ENCODE measurements at regions not wholly inside any gene's neighbourhood (a gene's known extent, or its start where the extent isn't known, plus 50 kb on each side); places are given as distances from the start of the nearest gene placed in this dataset.

- DNase-seq: no peak
Measured at GRCh38 chr5:157925786-157926671, 67.1 kb upstream of the CLINT1 start.

DNA sequence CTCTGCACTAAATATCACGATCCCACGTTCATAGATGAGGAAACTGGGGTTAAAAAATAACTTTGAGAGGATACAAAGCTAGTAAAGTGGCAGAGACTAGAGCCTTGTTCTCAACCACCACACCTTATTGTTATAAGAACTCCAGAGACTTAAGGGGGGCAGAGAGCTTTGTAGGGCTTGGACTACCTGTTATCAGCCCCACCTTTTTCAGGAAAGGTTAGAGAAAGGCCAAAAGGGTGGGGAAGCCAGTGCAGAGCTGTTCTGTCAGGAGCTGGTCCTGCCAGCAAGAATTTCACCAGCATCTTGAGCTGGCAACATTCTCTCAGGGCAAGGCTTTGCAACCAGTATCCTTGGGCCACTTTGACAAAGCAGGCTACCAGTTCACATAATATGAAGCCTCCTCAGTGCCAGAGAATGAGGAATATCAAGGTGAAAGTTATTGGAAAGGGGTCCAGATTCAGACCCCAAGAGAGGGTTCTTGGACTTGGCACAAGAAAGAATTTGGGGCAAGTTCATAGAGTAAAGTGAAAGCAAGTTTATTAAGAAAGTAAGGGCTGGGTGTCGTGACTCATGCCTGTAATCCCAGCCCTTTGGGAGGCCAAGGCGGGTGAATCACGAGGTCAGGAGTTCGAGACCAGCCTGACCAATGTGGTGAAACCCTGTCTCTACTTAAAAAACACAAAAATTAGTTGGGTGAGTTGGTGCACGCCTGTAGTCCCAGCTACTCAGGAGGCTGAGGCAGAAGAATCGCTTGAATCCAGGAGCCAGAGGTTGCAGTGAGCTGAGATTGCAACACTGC, 66.2 kb upstream of the CLINT1 start:
- no peak for DNase-seq

GRCh38 chr5:157924490-157924889, 65.5 kb upstream of the CLINT1 start:
- DNase-seq: no peak

DNA sequence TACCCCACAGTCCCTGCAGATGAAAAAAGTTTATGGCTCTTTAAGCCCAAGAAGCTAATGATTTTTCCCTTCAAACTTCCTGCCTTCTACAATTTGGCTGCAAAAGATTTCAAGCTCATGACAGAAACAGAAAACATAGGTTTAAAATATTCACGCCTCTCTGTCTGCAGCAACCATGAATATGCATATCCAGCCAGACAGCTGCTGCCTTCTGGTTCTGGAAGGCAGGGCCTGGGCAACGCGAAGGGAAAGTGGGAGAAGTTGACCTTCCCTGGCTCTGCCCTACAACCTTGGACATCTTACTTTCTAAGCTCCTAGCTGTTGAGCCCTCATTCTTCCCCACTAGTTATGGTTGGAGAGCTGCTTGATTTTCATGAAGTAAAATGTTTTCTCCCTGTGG, 64.8 kb upstream of the CLINT1 start:
- DNase-seq: no peak

- DNase-seq: no peak
Measured at GRCh38 chr5:157922026-157922425, 63.1 kb upstream of the CLINT1 start.

- no peak for DNase-seq
Measured at GRCh38 chr5:157920828-157921170, 61.9 kb upstream of the CLINT1 start.

GRCh38 chr5:157918811-157919742, 60.1 kb upstream of the CLINT1 start:
- DNase-seq: peak; percentile 23

GRCh38 chr5:157917899-157918809, 59.2 kb upstream of the CLINT1 start:
- no peak for DNase-seq

GRCh38 chr5:157917491-157917890, 58.5 kb upstream of the CLINT1 start:
- no peak for DNase-seq

GRCh38 chr5:157915638-157916037, 56.7 kb upstream of the CLINT1 start:
- peak; percentile 85 for DNase-seq

DNA sequence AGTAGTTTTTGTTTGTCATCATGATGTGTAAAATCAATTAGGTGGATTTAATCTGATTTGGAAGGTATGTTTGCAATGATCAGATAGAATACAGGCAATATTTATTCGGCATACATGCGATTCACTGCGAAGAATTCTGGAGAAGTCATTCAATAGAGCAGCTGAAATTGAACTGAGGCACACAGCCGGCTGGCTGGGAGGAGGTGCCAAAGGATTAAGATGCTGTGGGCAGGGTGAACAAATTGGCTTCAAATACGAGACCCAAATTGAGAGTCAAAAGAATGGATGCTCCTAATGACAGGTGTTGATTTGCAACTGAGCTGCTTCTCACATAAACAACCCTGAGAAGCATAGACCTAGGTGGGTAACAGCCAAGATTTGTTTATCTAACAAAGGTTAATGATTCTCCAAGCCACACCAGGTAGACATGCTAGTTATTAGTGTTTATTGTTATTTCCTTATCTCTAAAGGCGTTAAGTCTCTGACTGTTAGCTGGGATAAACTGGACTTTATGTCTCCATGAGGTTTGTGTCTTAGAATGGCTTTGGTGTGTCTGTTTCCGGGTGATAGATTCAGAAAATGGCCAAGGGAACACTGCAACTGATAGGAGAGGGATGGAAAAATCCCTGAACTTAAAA, 55.3 kb upstream of the CLINT1 start:
- DNase-seq: no peak

- DNase-seq: peak; percentile 1
Measured at GRCh38 chr5:157913575-157913974, 54.6 kb upstream of the CLINT1 start.

- DNase-seq: peak; percentile 71
Measured at GRCh38 chr5:157912621-157913325, 53.8 kb upstream of the CLINT1 start.

- DNase-seq: no peak
Measured at GRCh38 chr5:157911568-157911967, 52.6 kb upstream of the CLINT1 start.
